AG20443 (cell line): ENCODE measurements at regions not wholly inside any gene's neighbourhood (a gene's known extent, or its start where the extent isn't known, plus 50 kb on each side); places are given as distances from the start of the nearest gene placed in this dataset.

ENCODE experiments used
- DNase-seq: peaks from one replicate; pipeline ENCODE4 v3.0.0; 2012; ENCODE audit warnings: low spot score, mixed read lengths

- DNase-seq = peak; percentile 71
Measured at GRCh38 chr18:75533950-75534349, 106.4 kb upstream of the SMIM21 start.

- DNase-seq = no peak
Measured at GRCh38 chr18:75533209-75533608, 105.7 kb upstream of the SMIM21 start.

DNA sequence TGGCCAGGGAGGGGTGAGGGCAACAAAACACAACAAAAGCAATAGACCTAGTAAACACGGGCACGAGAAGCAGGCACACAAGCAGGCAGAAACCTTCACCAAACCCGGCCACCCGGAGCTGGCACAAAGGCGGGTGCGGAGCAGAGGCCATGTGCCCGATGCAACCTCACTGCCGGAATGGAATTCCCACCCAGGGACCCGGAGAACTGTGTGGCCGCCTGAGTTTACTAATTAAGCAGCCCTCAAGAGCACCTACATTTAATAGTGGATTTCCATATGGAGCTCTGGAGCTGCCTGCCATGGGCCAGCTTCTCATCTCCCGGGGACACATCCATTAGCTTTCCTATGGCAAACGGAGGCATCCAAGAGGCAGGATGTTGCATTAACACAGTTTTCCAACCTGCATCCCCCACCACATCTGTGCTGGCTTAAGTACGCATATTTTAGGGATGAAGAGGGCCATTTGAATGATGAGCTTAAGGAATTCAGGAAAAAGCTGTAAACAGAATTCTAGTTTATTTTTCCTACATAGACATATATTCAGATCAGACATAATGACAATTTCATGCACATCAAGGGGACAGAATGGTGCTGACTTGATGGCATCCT, 104.5 kb upstream of the SMIM21 start:
- DNase-seq = no peak

- no peak for DNase-seq
Measured at GRCh38 chr18:75531212-75531850, 103.8 kb upstream of the SMIM21 start.

- DNase-seq = peak; percentile 58
Measured at GRCh38 chr18:75530566-75531211, 103.2 kb upstream of the SMIM21 start.

DNA sequence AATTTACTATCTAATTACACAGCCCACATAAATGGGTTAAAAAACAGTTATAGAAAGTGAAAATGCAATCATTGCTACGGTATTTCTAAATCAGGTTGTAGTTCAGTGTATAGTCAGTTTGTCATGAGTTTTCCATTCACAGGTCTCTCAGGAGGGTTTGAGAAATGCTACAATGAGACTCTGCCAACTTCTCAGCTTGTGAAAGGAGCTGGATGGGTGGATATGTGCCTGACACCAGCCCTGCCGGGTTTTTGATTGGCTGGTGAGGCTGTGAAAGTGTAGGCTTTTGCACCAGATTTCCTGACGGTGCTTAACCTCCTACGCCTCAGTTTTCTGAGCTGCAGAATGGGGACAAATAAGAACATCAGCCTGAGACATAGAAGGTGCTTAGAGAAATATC, 102.6 kb upstream of the SMIM21 start:
- no peak for DNase-seq

DNA sequence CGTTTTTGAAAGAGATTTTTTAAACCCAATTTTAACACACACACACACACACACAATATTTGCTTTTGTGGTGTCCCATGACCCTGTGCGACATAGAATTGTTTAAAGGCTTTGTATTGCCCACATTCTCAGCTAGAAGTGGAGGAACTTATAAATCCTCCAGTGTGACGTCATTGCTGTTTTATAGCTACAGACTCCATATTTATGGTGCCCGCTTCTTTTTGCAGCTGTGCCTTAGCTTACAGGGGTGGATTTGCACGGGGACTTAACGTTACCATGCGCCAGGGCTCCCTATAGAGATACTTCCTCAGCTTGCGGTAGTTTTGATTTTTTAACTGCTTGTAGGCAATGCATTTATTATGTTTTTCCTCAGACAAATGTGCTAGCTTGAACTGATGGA, 101.9 kb upstream of the SMIM21 start:
- no peak for DNase-seq

DNA sequence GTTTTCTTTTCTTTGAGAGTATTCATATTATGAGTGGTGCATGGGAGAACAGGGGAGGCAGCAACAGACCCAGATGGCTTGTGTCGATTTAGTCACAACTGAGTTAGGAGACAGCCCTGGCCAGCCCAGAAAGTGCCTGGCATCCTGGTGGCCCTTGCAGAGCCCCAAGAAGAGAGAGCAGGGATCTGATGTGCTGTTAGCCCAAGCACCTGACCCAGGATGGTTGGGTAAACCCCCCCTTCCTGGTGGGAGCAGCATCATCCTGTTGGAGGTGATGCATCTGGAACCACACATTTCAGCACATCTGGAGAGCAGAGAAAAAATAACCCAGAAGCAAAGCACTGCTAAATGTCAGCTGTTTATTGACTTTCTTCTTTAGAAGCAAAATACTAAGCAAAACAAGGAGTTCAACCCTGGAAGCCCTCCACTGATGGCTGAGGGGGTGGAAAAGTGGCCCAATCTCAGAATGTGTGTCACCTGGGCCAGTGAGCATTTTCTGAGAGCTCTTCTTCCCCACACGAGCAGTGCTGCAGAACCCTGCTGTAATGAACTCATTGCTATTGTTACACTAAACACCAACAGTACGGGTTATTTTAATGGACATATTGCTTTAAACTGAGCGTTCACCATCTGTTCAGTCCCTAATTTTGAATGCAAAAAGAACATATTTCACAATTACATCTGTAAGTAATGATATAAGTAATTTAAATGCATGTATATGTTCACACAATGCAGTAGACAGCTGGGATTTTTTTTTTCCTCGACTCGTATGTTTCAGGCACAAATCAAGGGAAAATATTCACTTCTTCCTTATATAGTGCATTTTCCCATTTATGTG, 100.6 kb upstream of the SMIM21 start:
- DNase-seq = no peak

GRCh38 chr18:75526038-75526437, 98.5 kb upstream of the SMIM21 start:
- DNase-seq = no peak

DNA sequence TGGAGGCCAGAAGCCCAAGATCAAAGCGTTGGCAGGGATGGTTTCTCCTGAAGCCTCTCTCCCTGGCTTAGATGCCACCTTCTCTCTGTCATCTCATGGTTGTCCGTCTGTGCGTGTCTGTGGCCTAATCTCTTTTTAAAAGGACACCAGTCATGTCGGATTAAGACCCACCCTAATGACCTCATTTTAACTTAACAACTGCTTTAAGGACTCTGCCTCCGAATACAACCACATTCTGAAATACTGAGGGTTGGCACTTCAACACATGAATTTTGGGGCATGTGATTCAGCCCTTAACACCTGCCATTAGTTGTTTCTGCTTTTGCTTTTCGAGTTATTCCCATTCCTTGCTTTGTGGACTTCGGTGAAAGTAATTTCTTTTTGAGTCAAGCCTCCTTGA, 97.8 kb upstream of the SMIM21 start:
- DNase-seq = no peak

DNA sequence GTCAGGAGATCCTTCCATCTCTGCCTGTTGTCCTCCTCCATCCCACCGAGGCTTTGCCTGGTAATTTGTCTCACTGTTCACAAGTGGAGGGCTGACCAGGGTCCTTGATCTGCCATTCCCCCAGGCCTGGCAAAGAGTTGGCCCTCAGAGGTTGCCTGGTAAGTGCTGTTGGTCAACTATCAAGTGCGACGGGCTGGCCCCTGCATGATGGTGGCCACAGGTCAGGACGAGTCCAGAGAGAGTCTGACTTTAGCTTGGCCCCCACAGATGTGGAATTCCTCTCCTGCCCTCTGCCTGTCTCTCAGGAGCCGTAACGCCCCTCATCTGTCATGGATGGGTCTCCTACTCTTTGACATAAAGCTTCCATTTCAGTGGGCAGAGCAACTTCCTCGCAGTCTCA, 97.3 kb upstream of the SMIM21 start:
- no peak for DNase-seq

DNA sequence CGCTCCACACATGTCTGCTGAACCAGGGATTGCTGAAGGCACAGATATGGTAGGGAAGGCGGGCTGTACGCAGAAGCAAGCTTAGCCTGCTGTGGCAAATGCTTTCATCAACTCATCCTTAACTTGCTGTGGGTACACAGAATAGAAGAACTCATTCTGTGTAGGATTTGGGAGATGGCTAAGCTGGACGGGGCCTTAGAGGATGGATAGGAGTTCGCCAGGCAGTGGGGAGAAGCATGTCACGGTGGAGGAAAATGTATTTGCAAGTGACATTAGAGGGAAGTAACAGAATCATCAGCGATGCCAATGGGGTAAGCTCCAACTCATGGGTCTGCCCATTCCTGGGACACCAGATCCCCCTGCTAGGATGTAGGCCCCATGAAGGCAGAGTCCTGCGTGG, 96.7 kb upstream of the SMIM21 start:
- no peak for DNase-seq

GRCh38 chr18:75521816-75522215, 94.3 kb upstream of the SMIM21 start:
- no peak for DNase-seq

GRCh38 chr18:75518007-75518406, 90.5 kb upstream of the SMIM21 start:
- DNase-seq = no peak

DNA sequence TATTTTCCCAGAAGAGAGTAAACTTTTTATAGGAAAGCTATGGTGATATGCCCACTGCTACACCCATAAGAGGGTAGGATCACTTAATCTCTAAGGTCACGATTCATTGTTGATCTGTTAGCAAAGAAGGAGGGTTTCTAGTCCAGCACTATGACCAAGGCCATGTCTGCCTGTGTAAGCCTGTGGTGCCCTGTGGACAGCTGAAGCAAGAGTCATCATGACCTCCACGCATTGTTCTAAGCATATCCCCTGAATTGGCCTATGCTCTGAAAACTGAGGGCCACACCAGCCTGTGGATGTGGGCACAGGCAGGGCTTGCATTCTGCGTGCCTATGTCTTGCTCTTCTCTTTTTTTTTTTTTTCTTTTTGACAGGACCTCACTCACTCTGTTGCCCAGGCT, 89.8 kb upstream of the SMIM21 start:
- DNase-seq = no peak

- no peak for DNase-seq
Measured at GRCh38 chr18:75507636-75508035, 80.1 kb upstream of the SMIM21 start.

GRCh38 chr18:75506913-75507312, 79.4 kb upstream of the SMIM21 start:
- DNase-seq = no peak

- no peak for DNase-seq
Measured at GRCh38 chr18:75504469-75504868, 77.0 kb upstream of the SMIM21 start.

DNA sequence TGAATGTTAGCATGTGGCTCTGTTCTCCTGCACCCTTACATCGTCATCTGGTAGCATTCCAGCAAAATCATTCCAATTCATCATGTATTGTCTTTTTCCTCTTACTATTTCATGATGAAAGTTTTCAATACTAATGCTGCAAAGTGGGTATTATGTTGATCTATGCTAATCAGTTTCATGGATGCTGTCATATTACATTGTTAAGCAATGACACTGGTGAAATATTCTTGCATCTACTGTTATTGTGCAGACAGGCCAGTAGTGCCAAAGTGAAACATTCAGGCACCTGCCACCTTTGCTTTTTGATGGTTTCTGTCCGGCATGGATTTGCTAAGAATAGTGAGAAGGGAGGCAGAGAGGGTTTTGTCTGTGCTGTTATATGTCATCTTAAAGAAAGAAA, 76.1 kb upstream of the SMIM21 start:
- no peak for DNase-seq

DNA sequence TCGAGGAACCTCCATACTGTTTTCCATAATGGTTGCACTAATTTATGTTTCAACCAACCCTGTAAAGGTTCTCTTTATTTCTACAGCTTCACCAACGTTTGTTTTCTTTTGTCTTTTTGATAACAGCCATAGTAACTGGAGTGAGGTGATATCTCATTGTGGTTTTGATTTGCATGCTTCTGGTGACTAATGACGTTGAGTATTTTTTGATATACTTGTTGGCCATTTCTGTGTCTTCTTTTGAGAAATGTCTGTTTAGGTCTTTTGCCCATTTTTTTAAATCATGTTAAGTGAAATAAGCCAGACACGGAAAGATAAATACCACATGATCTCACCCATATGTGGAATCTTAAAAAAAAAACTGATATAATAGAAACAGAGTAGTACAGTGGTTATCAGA, 74.8 kb upstream of the SMIM21 start:
- DNase-seq = no peak

DNA sequence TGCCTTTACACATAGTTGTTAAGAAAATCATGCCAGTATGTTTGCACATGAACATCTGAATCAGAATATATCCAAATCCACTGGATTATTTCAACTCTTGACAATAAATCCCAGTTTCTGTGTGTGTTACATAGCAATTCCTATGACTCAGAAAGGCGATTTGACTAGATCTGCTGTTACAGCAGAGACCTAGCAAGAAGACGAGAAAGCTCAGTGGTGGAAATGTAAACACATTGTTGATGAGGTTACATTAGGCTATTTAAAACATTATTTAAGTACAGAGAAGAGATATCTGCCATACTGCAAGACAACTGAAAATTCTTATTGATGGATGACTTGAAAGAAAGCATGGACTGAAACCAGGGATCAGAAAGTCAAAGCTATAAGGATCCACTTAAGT, 73.0 kb upstream of the SMIM21 start:
- no peak for DNase-seq

GRCh38 chr18:75497576-75498235, 70.2 kb upstream of the SMIM21 start:
- no peak for DNase-seq
